Midbrain (tissue), 1 donor: ENCODE measurements at regions not wholly inside any gene's neighbourhood (a gene's known extent, or its start where the extent isn't known, plus 50 kb on each side); places are given as distances from the start of the nearest gene placed in this dataset.
A peak's percentile ranks its signal among the peaks of the same experiment; 100 is the strongest.

Experiments used
- DNase-seq: peaks from one replicate; lab custom pipeline; 2025; lab: John Stamatoyannopoulos, UW

GRCh38 chr2:118322406-118322805 is 234.1 kb downstream of the INSIG2 start:
- DNase-seq: no peak

- DNase-seq: no peak
These were observed 233.3 kb downstream of the INSIG2 start for GRCh38 chr2:118321432-118322105.

GRCh38 chr2:118320658-118321057 is 232.4 kb downstream of the INSIG2 start:
- no peak for DNase-seq

- no peak for DNase-seq
These were observed 231.9 kb downstream of the INSIG2 start for GRCh38 chr2:118320196-118320595.

GRCh38 chr2:118319271-118319684 is 231.0 kb downstream of the INSIG2 start:
- no peak for DNase-seq

GRCh38 chr2:118315606-118316005 is 227.3 kb downstream of the INSIG2 start:
- DNase-seq: no peak

GRCh38 chr2:118312969-118313756 is 224.9 kb downstream of the INSIG2 start:
- DNase-seq: no peak

- no peak for DNase-seq
These were observed 222.6 kb downstream of the INSIG2 start for GRCh38 chr2:118310681-118311429.

- DNase-seq: peak; percentile 34
These were observed 221.8 kb downstream of the INSIG2 start for GRCh38 chr2:118309946-118310680.

- DNase-seq: no peak
These were observed 221.1 kb downstream of the INSIG2 start for GRCh38 chr2:118309257-118309945.

GRCh38 chr2:118307864-118308263 is 219.6 kb downstream of the INSIG2 start:
- DNase-seq: no peak

- DNase-seq: no peak
These were observed 213.0 kb downstream of the INSIG2 start for GRCh38 chr2:118301248-118301647.

GRCh38 chr2:118300832-118301231 is 212.6 kb downstream of the INSIG2 start:
- DNase-seq: no peak

GRCh38 chr2:118296663-118297062 is 208.4 kb downstream of the INSIG2 start:
- DNase-seq: no peak

GRCh38 chr2:118295592-118296390 is 207.5 kb downstream of the INSIG2 start:
- DNase-seq: no peak

GRCh38 chr2:118294063-118294462 is 205.8 kb downstream of the INSIG2 start:
- no peak for DNase-seq

GRCh38 chr2:118292991-118293390 is 204.7 kb downstream of the INSIG2 start:
- no peak for DNase-seq

GRCh38 chr2:118291251-118291880 is 203.1 kb downstream of the INSIG2 start:
- no peak for DNase-seq

GRCh38 chr2:118290411-118291250 is 202.4 kb downstream of the INSIG2 start:
- no peak for DNase-seq
